Aorta (tissue), 5 donors: ENCODE measurements at regions not wholly inside any gene's neighbourhood (a gene's known extent, or its start where the extent isn't known, plus 50 kb on each side); places are given as distances from the start of the nearest gene placed in this dataset.
"Not testable (repeated sequence)": the region's sequence is repeated elsewhere in the genome, so short reads cannot be mapped to it uniquely, and the experiment has no call there.

Experiments
- ATAC-seq: fragments of 200-7000 bp; cut with Tn5 transposase; one replicate; pipeline ENCODE4 v1.9.1; 2022; ENCODE audit warnings: moderate library complexity; ENCODE audit not compliant: low FRiP score
- DNase-seq, 2 donors: peaks; one replicate each; pipeline ENCODE4 v3.0.0-alpha.2; 2020
- H3K27ac ChIP-seq, 2 donors: one replicate each; pipeline ENCODE4 v1.5.1; 2013; ENCODE audit warnings: low read length in 2 of 2, mild to moderate bottlenecking in 2 of 2, moderate library complexity in 2 of 2, control low read depth in 1 of 2, inconsistent platforms in 1 of 2, low read depth in 1 of 2
- H3K27me3 ChIP-seq, 2 donors: one replicate each; pipeline ENCODE4 v1.6.1; 2013; ENCODE audit warnings: control low read depth in 1 of 2, low read length in 1 of 2, mild to moderate bottlenecking in 1 of 2, moderate library complexity in 1 of 2; ENCODE audit not compliant: insufficient read depth in 2 of 2, control insufficient read depth in 1 of 2
- H3K36me3 ChIP-seq, 2 donors: one replicate each; pipeline ENCODE4 v1.6.1; 2013; ENCODE audit warnings: control low read depth in 1 of 2, low read length in 1 of 2, mild to moderate bottlenecking in 1 of 2; ENCODE audit not compliant: insufficient read depth in 2 of 2, control insufficient read depth in 1 of 2
- H3K4me1 ChIP-seq, 2 donors: one replicate each; pipeline ENCODE4 v1.6.1; 2013; ENCODE audit warnings: low read length in 2 of 2, control low read depth in 1 of 2, mild to moderate bottlenecking in 1 of 2, moderate library complexity in 1 of 2; ENCODE audit not compliant: insufficient read depth in 2 of 2, control insufficient read depth in 1 of 2
- H3K4me3 ChIP-seq, 2 donors: one replicate each; pipeline ENCODE4 v1.5.1; 2013; ENCODE audit warnings: low read length in 2 of 2, control low read depth in 1 of 2, mild to moderate bottlenecking in 1 of 2
- H3K9me3 ChIP-seq: one replicate; pipeline ENCODE4 v1.6.1; 2013; ENCODE audit warnings: mild to moderate bottlenecking, low read length; ENCODE audit not compliant: control insufficient read depth
- WGBS, 2 donors: extraction: QIAGEN DNeasy Blood & Tissue Kit; methylation state at CpG; one replicate each; pipeline ENCODE4 v1.1.7; 2013; 5-methylcytosine and 5-hydroxymethylcytosine counted together
- intact Hi-C, 2 donors: fragments of 100-400 bp; cut with DNase I; formaldehyde crosslinking; loops; one replicate each; pipeline versions ENCODE4 v1.14.2 to v1.15.0; 2022
- donor health status: healthy with polysubstance abuse.
- donor health status: Bipolar disorder and iron deficiency.
- donor health status: DM: no; HTN: no; CAD: no.
- donor health status: DM: no; HTN: no; CAD: no.
- donor health status: DM: yes; HTN: yes; CAD: no.

- H3K27ac ChIP-seq = no peak overlapping the region
- intact Hi-C loops = no loop called here
- H3K4me3 ChIP-seq = no peak overlapping the region
- H3K4me1 ChIP-seq = no peaks in the 10 kb centered on the region
- no peaks in the 10 kb centered on the region for H3K9me3 ChIP-seq
- 91 to 93% methylated on average over 15 of the region's 15 CpGs for WGBS, 2 donors
- no peaks in the 10 kb centered on the region for H3K36me3 ChIP-seq
- no peaks in the 10 kb centered on the region for H3K27me3 ChIP-seq
- ATAC-seq (no peak), DNase-seq (no peak)
Measured at GRCh38 chr10:9379183-9379582, 1324.7 kb downstream of the GATA3 start.

- no peaks in the 10 kb centered on the region for H3K4me1 ChIP-seq
- H3K9me3 ChIP-seq = no peaks in the 10 kb centered on the region
- ATAC-seq (no peak), DNase-seq (no peak)
- H3K27me3 ChIP-seq = no peaks in the 10 kb centered on the region
- H3K27ac ChIP-seq = no peak overlapping the region
- 25 to 42% methylated on average over 5 of the region's 5 CpGs for WGBS, 2 donors
- no peak overlapping the region for H3K4me3 ChIP-seq
- no peaks in the 10 kb centered on the region for H3K36me3 ChIP-seq
- intact Hi-C loops = no loop called here
Measured at GRCh38 chr10:9381733-9382532, 1327.4 kb downstream of the GATA3 start.

GRCh38 chr10:9382533-9382866, 1328.0 kb downstream of the GATA3 start:
- H3K27me3 ChIP-seq = no peaks in the 10 kb centered on the region
- H3K4me1 ChIP-seq = no peaks in the 10 kb centered on the region
- H3K4me3 ChIP-seq = no peak overlapping the region
- no peak overlapping the region for H3K27ac ChIP-seq
- DNase-seq = no peak
- ATAC-seq = no peak
- no peaks in the 10 kb centered on the region for H3K9me3 ChIP-seq
- intact Hi-C loops = no loop called here
- H3K36me3 ChIP-seq = no peaks in the 10 kb centered on the region
- WGBS, 2 donors = 70 to 79% methylated on average over 3 of the region's 3 CpGs

- intact Hi-C loops = no loop called here
- DNase-seq (no peak), ATAC-seq (no peak)
- no peaks in the 10 kb centered on the region for H3K27me3 ChIP-seq
- 84 to 87% methylated on average over 3 of the region's 3 CpGs for WGBS, 2 donors
- no peaks in the 10 kb centered on the region for H3K4me1 ChIP-seq
- no peak overlapping the region for H3K4me3 ChIP-seq
- H3K9me3 ChIP-seq = no peaks in the 10 kb centered on the region
- H3K27ac ChIP-seq = no peak overlapping the region
- H3K36me3 ChIP-seq = no peaks in the 10 kb centered on the region
Measured at GRCh38 chr10:9390516-9390915, 1336.0 kb downstream of the GATA3 start.

GRCh38 chr10:9399275-9399983, 1344.9 kb downstream of the GATA3 start:
- no peak for DNase-seq
- intact Hi-C loops = no loop called here
- no peaks in the 10 kb centered on the region for H3K27me3 ChIP-seq
- H3K4me3 ChIP-seq = no peak overlapping the region
- no peaks in the 10 kb centered on the region for H3K36me3 ChIP-seq
- 77 to 78% methylated on average over 6 of the region's 6 CpGs for WGBS, 2 donors
- no peak for ATAC-seq
- no peaks in the 10 kb centered on the region for H3K9me3 ChIP-seq
- H3K4me1 ChIP-seq = no peaks in the 10 kb centered on the region
- no peak overlapping the region for H3K27ac ChIP-seq

GRCh38 chr10:9402067-9402466, 1347.6 kb downstream of the GATA3 start:
- intact Hi-C loops, H3K4me1 ChIP-seq, H3K27me3 ChIP-seq, H3K36me3 ChIP-seq, H3K4me3 ChIP-seq, H3K27ac ChIP-seq, H3K9me3 ChIP-seq, ATAC-seq, DNase-seq: not testable (repeated sequence)
- 75 to 89% methylated on average over 11 of the region's 11 CpGs for WGBS, 2 donors

- intact Hi-C loops, ATAC-seq, H3K4me3 ChIP-seq, DNase-seq, H3K4me1 ChIP-seq, H3K36me3 ChIP-seq, H3K9me3 ChIP-seq, H3K27me3 ChIP-seq, H3K27ac ChIP-seq: not testable (repeated sequence)
- 56 to 69% methylated on average over 9 of the region's 9 CpGs for whole genome bisulfite sequencing, 2 donors
Measured at GRCh38 chr10:9402507-9403195, 1348.2 kb downstream of the GATA3 start.

- WGBS, 2 donors = 89 to 93% methylated on average over 29 of the region's 29 CpGs
- intact Hi-C loops, H3K36me3 ChIP-seq, H3K9me3 ChIP-seq, ATAC-seq, H3K4me3 ChIP-seq, H3K4me1 ChIP-seq, H3K27ac ChIP-seq, H3K27me3 ChIP-seq, DNase-seq: not testable (repeated sequence)
Measured at GRCh38 chr10:9407201-9407600, 1352.7 kb downstream of the GATA3 start.
